ENCODE measurements at regions not wholly inside any gene's neighbourhood (a gene's known extent, or its start where the extent isn't known, plus 50 kb on each side); places are given as distances from the start of the nearest gene placed in this dataset.
"Not testable (repeated sequence)": the region's sequence is repeated elsewhere in the genome, so short reads cannot be mapped to it uniquely, and the experiment has no call there.

DNA sequence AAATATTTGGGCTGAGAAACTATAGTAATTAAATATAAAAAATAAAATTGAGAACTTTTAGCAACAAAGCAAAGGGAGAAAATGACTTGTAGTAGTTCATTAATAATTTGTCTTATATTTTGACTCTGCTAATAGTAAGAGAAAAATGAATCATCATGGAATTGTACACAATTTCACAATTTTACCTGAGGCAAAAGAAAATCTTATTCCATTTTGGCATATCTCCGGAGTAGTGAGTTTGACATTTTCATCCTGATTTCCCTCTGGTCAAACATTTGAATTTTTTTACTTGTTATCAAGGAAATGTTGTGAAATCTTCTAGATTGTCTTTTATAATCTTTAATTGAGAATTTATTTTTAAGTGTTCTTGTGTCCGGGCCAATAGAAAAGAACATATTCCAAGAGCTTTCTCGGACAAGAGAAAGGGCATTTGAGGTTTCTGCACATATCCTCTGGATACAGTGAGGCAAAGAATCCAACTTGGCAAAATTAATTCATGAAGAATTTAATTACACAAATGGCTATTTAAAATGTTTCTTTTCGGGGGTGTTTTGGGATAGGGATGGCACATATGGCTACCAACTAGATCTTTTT lies 89.3 kb upstream of the IGSF10 start:
- H3K9me3 Mint-ChIP-seq: no peaks in the 10 kb centered on the region
- no peak overlapping the region for H3K27ac Mint-ChIP-seq
- DNase-seq (no peak), ATAC-seq (no peak)
- H3K4me1 Mint-ChIP-seq: no peaks in the 10 kb centered on the region
- H3K4me3 Mint-ChIP-seq: no peak overlapping the region
- no peaks in the 10 kb centered on the region for H3K27me3 Mint-ChIP-seq

- Mint-ChIP-seq H3K27me3 (no peaks in the 10 kb centered on the region), H3K4me3 (no peak overlapping the region), H3K27ac (no peak overlapping the region), H3K9me3 (no peaks in the 10 kb centered on the region), H3K4me1 (no peaks in the 10 kb centered on the region)
- DNase-seq (no peak), ATAC-seq (no peak)
These were observed 87.3 kb upstream of the IGSF10 start for GRCh38 chr3:151548195-151548594.

GRCh38 chr3:151544164-151544548 lies 83.3 kb upstream of the IGSF10 start:
- ATAC-seq: no peak
- H3K4me1 Mint-ChIP-seq: no peaks in the 10 kb centered on the region
- DNase-seq: no peak
- H3K27me3 Mint-ChIP-seq: no peaks in the 10 kb centered on the region
- H3K9me3 Mint-ChIP-seq: no peaks in the 10 kb centered on the region
- H3K4me3 Mint-ChIP-seq: no peak overlapping the region
- H3K27ac Mint-ChIP-seq: no peak overlapping the region

DNA sequence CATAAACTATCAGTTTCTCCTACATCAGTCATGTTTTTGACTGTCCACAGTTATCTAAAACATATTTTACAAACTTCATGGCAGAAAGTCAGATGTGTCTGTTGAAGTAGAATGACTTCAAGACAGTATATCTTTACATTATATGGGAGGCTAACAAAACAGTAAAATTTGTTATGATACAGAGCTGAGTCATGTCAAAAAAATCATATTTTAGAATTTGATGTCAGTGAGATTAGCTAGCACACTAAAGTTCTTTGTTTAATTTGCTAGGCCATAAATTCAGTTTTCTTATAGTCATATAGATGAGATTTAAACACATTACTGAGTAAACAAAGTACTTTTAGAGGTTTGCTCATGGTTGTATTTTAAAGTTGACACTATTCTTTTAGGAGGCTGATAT lies 80.3 kb upstream of the IGSF10 start:
- ATAC-seq: no peak
- H3K27ac Mint-ChIP-seq: no peak overlapping the region

DNA sequence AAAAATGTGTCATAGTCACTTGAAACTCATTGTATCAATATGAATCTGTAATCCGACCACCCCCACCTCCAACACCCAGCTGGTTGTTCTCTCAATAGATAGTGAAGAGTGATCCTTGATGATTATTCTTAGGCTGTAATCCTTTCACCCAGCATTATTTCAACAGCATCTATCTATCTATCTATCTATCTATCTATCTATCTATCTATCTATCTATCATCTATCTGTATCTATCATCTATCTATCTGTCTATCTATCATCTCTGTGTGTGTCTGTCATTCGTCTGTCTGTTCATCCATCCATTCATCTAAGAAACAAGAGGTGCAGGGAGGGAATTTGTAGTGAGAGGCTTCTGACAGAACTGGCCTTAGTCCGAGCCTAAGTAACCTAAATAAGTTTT lies 78.7 kb upstream of the IGSF10 start:
- no peak for DNase-seq
- no peak for ATAC-seq
- Mint-ChIP-seq H3K9me3 (no peaks in the 10 kb centered on the region), H3K4me1 (no peaks in the 10 kb centered on the region), H3K27ac (peak overlapping the region in 1 of 2 donors; percentile 17), H3K27me3 (no peaks in the 10 kb centered on the region), H3K4me3 (no peak overlapping the region)

More for the DNA sequence above, 80.3 kb upstream of the IGSF10 start:
- no peak for DNase-seq
- no peaks in the 10 kb centered on the region for H3K4me1 Mint-ChIP-seq
- H3K4me3 Mint-ChIP-seq: no peak overlapping the region
- H3K27me3 Mint-ChIP-seq: no peaks in the 10 kb centered on the region
- H3K9me3 Mint-ChIP-seq: no peaks in the 10 kb centered on the region

- Mint-ChIP-seq H3K4me3 (no peak overlapping the region), H3K27me3 (no peaks in the 10 kb centered on the region), H3K4me1 (no peaks in the 10 kb centered on the region), H3K9me3 (no peaks in the 10 kb centered on the region), H3K27ac (no peak overlapping the region)
- no peak for DNase-seq
- no peak for ATAC-seq
These were observed 77.9 kb upstream of the IGSF10 start for GRCh38 chr3:151538456-151539393.

- Mint-ChIP-seq H3K9me3 (peaks cover 0 to 6% of the 10 kb centered on the region in 2 donors), H3K27ac (no peak overlapping the region), H3K27me3 (no peaks in the 10 kb centered on the region), H3K4me1 (no peaks in the 10 kb centered on the region), H3K4me3 (no peak overlapping the region)
- ATAC-seq (no peak), DNase-seq (no peak)
These were observed 76.9 kb upstream of the IGSF10 start for GRCh38 chr3:151537726-151538125.

DNA sequence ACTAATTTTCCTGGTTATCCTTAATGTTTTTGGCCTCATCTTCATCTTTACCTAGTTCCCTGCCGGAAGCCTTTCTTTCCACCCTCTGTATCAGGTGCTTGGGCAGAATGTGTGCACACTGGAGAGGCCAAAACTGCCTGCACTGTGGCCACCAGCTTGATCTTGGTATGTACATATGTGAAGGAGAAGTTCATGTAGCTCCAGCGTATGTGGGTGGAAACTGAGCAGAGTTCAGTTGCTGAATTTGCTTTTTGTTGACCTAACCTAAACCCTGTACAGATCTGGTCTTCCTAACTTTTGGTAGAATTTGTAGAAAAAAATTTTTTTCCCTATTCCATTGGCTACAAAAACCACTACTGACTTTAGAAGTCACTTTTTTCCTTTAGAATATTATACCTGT lies 65.9 kb upstream of the IGSF10 start:
- Mint-ChIP-seq H3K4me3 (no peak overlapping the region), H3K4me1 (no peaks in the 10 kb centered on the region), H3K27me3 (no peaks in the 10 kb centered on the region), H3K27ac (no peak overlapping the region), H3K9me3 (peaks cover 0 to under 1% of the 10 kb centered on the region in 2 donors)
- no peak for DNase-seq
- ATAC-seq: no peak

DNA sequence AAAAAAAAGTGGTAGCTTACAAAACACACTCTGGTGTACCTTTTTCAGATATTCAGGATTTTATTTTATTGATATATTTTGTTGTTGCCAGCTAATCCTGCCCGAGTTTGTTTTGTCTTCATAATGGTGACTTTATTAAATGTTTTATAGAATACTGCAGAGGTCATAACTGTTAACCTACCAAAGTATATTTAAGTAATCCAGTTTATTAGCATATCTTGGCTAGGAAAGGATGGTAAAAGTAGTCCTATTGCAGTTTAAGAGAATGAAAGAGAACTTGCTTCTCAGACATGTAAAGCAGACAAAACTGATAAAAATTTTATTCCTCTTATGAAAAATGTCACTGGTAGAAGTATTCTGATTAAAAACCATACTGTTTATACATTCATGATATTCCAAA lies 59.2 kb upstream of the IGSF10 start:
- Mint-ChIP-seq H3K4me1 (no peaks in the 10 kb centered on the region), H3K27me3 (peaks cover 8% of the 10 kb centered on the region), H3K9me3 (peaks cover 8 to 13% of the 10 kb centered on the region in 2 donors), H3K4me3 (no peak overlapping the region), H3K27ac (no peak overlapping the region)
- no peak for DNase-seq
- no peak for ATAC-seq

DNA sequence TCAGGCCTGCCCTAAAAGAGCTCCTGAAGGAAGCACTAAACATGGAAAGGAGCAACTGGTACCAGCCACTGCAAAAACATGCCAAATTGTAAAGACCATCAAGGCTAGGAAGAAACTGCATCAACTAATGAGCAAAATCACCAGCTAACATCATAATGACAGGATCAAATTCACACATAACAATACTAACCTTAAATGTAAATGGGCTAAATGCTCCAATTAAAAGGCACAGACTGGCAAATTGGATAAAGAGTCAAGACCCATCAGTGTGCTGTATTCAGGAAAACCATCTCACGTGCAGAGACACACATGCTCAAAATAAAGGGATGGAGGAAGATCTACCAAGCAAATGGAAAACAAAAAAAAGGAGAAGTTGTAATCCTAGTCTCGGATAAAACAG lies 50.6 kb upstream of the IGSF10 start:
- H3K27me3 Mint-ChIP-seq, H3K4me3 Mint-ChIP-seq, DNase-seq, H3K27ac Mint-ChIP-seq, ATAC-seq, H3K4me1 Mint-ChIP-seq: not testable (repeated sequence)
- H3K9me3 Mint-ChIP-seq: peaks cover 19 to 24% of the 10 kb centered on the region in 2 donors
